HEK293T (cell line): ENCODE measurements at regions not wholly inside any gene's neighbourhood (a gene's known extent, or its start where the extent isn't known, plus 50 kb on each side); places are given as distances from the start of the nearest gene placed in this dataset.

Experiments
- LEF1 ChIP-seq: fragments of 450-650 bp; IDR thresholded peaks from 2 replicates; pipeline ENCODE4 v1.6.1; 2017; ENCODE audit warnings: mild to moderate bottlenecking, borderline replicate concordance
- SP1 ChIP-seq: fragments of 450-650 bp; IDR thresholded peaks from 2 replicates; pipeline ENCODE4 v1.6.1; 2017
- SUZ12 ChIP-seq: fragments of 450-650 bp; IDR thresholded peaks from 2 replicates; pipeline ENCODE4 v1.6.1; 2016; ENCODE audit warnings: mild to moderate bottlenecking

DNA sequence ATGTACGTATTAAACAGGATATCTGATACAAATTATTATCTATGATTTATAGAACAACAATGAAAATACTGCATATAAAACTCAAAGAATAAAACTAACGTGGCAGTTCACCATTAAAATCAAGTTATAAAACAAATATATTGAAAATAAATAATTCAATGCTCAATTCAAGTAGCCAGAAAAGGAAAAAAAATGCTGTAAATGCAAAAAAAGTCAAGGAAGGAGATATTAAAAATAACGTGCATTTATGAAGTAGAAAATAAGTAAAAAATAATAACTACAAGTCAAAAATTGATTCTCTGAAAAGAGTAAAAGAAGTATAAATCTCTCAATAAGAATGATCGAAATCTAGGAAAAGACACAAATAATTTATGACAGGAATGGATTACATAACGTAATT is 460.5 kb upstream of the CD180 start:
- TF ChIP-seq LEF1, result no peak
- TF ChIP-seq SUZ12, result no peak
- TF ChIP-seq SP1, result no peak
